Neural crest cell (in vitro differentiated cells): ENCODE measurements at regions not wholly inside any gene's neighbourhood (a gene's known extent, or its start where the extent isn't known, plus 50 kb on each side); places are given as distances from the start of the nearest gene placed in this dataset.
"Not testable (repeated sequence)": the region's sequence is repeated elsewhere in the genome, so short reads cannot be mapped to it uniquely, and the experiment has no call there.

Experiments
- DNase-seq: peaks from one replicate; pipeline ENCODE4 v3.0.0; 2021; ENCODE audit warnings: low read depth, mixed read lengths, low spot score
- H3K27ac Mint-ChIP-seq: one replicate; pipeline ENCODE4 v1.8.0; 2021; ENCODE audit warnings: mild to moderate bottlenecking, mixed read lengths; ENCODE audit not compliant: unreplicated experiment
- H3K27me3 Mint-ChIP-seq: 2 replicates; pipeline ENCODE4 v1.8.0; 2021; ENCODE audit warnings: low read depth, mild to moderate bottlenecking, mixed read lengths
- H3K36me3 Mint-ChIP-seq: 2 replicates; pipeline ENCODE4 v1.8.0; 2021; ENCODE audit warnings: low read depth, mild to moderate bottlenecking, mixed read lengths
- H3K4me1 Mint-ChIP-seq: 2 replicates; pipeline ENCODE4 v1.8.0; 2021; ENCODE audit warnings: mixed read lengths
- H3K4me3 Mint-ChIP-seq: one replicate; pipeline ENCODE4 v1.8.0; 2021; ENCODE audit warnings: mild to moderate bottlenecking, mixed read lengths
- H3K9me3 Mint-ChIP-seq: 2 replicates; pipeline ENCODE4 v1.8.0; 2021; ENCODE audit warnings: mixed read lengths
- CTCF ChIP-seq: fragments of 200-600 bp; sonication (generic); conservative IDR thresholded peaks from 2 replicates; pipeline ENCODE4 v1.5.0; 2021; ENCODE audit warnings: antibody characterized with exemption, mild to moderate bottlenecking

GRCh38 chr6:61586934-61587537 is 699.0 kb downstream of the KHDRBS2 start:
- Mint-ChIP-seq H3K27ac (no peak overlapping the region), H3K36me3 (no peaks in the 10 kb centered on the region), H3K9me3 (no peaks in the 10 kb centered on the region), H3K27me3 (no peaks in the 10 kb centered on the region), H3K4me1 (no peaks in the 10 kb centered on the region), H3K4me3 (no peak overlapping the region)
- no peak for TF ChIP-seq CTCF
- no peak for DNase-seq

- H3K27ac Mint-ChIP-seq: no peak overlapping the region
- no peaks in the 10 kb centered on the region for H3K27me3 Mint-ChIP-seq
- no peak overlapping the region for H3K4me3 Mint-ChIP-seq
- H3K4me1 Mint-ChIP-seq: no peaks in the 10 kb centered on the region
- no peak for TF ChIP-seq CTCF
- no peaks in the 10 kb centered on the region for H3K36me3 Mint-ChIP-seq
- no peaks in the 10 kb centered on the region for H3K9me3 Mint-ChIP-seq
- no peak for DNase-seq
Measured at GRCh38 chr6:61585504-61585903, 700.5 kb downstream of the KHDRBS2 start.

- Mint-ChIP-seq H3K27ac (no peak overlapping the region), H3K9me3 (peaks cover 10% of the 10 kb centered on the region), H3K4me1 (no peaks in the 10 kb centered on the region), H3K27me3 (no peaks in the 10 kb centered on the region), H3K36me3 (no peaks in the 10 kb centered on the region), H3K4me3 (no peak overlapping the region)
- no peak for DNase-seq
- TF ChIP-seq CTCF: no peak
Measured at GRCh38 chr6:61562098-61562497, 723.9 kb downstream of the KHDRBS2 start.

GRCh38 chr6:61558796-61559195 is 727.2 kb downstream of the KHDRBS2 start:
- H3K4me3 Mint-ChIP-seq: no peak overlapping the region
- no peaks in the 10 kb centered on the region for H3K36me3 Mint-ChIP-seq
- peaks cover 13% of the 10 kb centered on the region for H3K9me3 Mint-ChIP-seq
- DNase-seq: no peak
- H3K27me3 Mint-ChIP-seq: no peaks in the 10 kb centered on the region
- H3K4me1 Mint-ChIP-seq: no peaks in the 10 kb centered on the region
- H3K27ac Mint-ChIP-seq: no peak overlapping the region
- no peak for TF ChIP-seq CTCF

- TF ChIP-seq CTCF: no peak
- no peak overlapping the region for H3K27ac Mint-ChIP-seq
- H3K4me3 Mint-ChIP-seq: no peak overlapping the region
- no peak for DNase-seq
- H3K9me3 Mint-ChIP-seq: peaks cover 11% of the 10 kb centered on the region
- H3K27me3 Mint-ChIP-seq: no peaks in the 10 kb centered on the region
- no peaks in the 10 kb centered on the region for H3K4me1 Mint-ChIP-seq
- H3K36me3 Mint-ChIP-seq: no peaks in the 10 kb centered on the region
Measured at GRCh38 chr6:61555993-61556392, 730.0 kb downstream of the KHDRBS2 start.

GRCh38 chr6:61538801-61539200 is 747.2 kb downstream of the KHDRBS2 start:
- no peaks in the 10 kb centered on the region for H3K4me1 Mint-ChIP-seq
- TF ChIP-seq CTCF: no peak
- H3K36me3 Mint-ChIP-seq: peaks cover 5% of the 10 kb centered on the region
- H3K27me3 Mint-ChIP-seq: no peaks in the 10 kb centered on the region
- no peak overlapping the region for H3K4me3 Mint-ChIP-seq
- no peak overlapping the region for H3K27ac Mint-ChIP-seq
- no peak for DNase-seq
- H3K9me3 Mint-ChIP-seq: peaks cover 16% of the 10 kb centered on the region

- H3K36me3 Mint-ChIP-seq: peaks cover 10% of the 10 kb centered on the region
- not testable (repeated sequence) for DNase-seq, H3K4me1 Mint-ChIP-seq
Measured at GRCh38 chr6:61532749-61533148, 753.3 kb downstream of the KHDRBS2 start.

More at GRCh38 chr6:61532749-61533148, 753.3 kb downstream of the KHDRBS2 start:
- peaks cover 20% of the 10 kb centered on the region for H3K9me3 Mint-ChIP-seq
- H3K4me3 Mint-ChIP-seq, H3K27me3 Mint-ChIP-seq, H3K27ac Mint-ChIP-seq: not testable (repeated sequence)
